WERI-Rb-1 (cell line): ENCODE measurements at regions not wholly inside any gene's neighbourhood (a gene's known extent, or its start where the extent isn't known, plus 50 kb on each side); places are given as distances from the start of the nearest gene placed in this dataset.
A peak's percentile ranks its signal among the peaks of the same experiment; 100 is the strongest.

Experiments used
- DNase-seq: peaks from one replicate; pipeline ENCODE4 v3.0.0-alpha.2; 2020
- H3K27ac ChIP-seq: fragments of 250-450 bp; sonication (Bioruptor Pico); 2 replicates; pipeline ENCODE4 v1.5.1; 2020; ENCODE audit warnings: mild to moderate bottlenecking, moderate library complexity
- H3K27me3 ChIP-seq: fragments of 250-450 bp; sonication (Bioruptor Pico); 2 replicates; pipeline ENCODE4 v1.5.1; 2021; ENCODE audit warnings: mild to moderate bottlenecking, low read depth, moderate library complexity; ENCODE audit not compliant: insufficient read depth, severe bottlenecking
- H3K36me3 ChIP-seq: fragments of 250-450 bp; sonication (Bioruptor Pico); 2 replicates; pipeline ENCODE4 v1.5.1; 2020; ENCODE audit warnings: mild to moderate bottlenecking, moderate library complexity
- H3K4me3 ChIP-seq: 2 replicates; pipeline ENCODE4 v1.5.1; 2011; ENCODE audit warnings: low read depth, mild to moderate bottlenecking, control low read depth, low read length
- H3K9me3 ChIP-seq: fragments of 250-450 bp; sonication (Bioruptor Pico); 2 replicates; pipeline ENCODE4 v1.5.1; 2021; ENCODE audit warnings: mild to moderate bottlenecking, moderate library complexity; ENCODE audit not compliant: severe bottlenecking
- CTCF ChIP-seq: IDR thresholded peaks from 2 replicates; pipeline ENCODE4 v1.5.1; 2011; ENCODE audit warnings: low read depth, mild to moderate bottlenecking, control low read depth, inconsistent platforms, low read length

- Histone ChIP-seq H3K36me3 (no peaks in the 10 kb centered on the region), H3K27ac (no peak overlapping the region), H3K4me3 (no peak overlapping the region), H3K9me3 (no peaks in the 10 kb centered on the region), H3K27me3 (no peaks in the 10 kb centered on the region)
- no peak for DNase-seq
- TF ChIP-seq CTCF = no peak
Measured at GRCh38 chr3:165283328-165283727, 87.1 kb upstream of the SLITRK3 start.

- no peak for TF ChIP-seq CTCF
- Histone ChIP-seq H3K9me3 (peaks cover 2% of the 10 kb centered on the region), H3K36me3 (no peaks in the 10 kb centered on the region), H3K4me3 (no peak overlapping the region), H3K27ac (no peak overlapping the region), H3K27me3 (no peaks in the 10 kb centered on the region)
- no peak for DNase-seq
Measured at GRCh38 chr3:165279471-165279870, 83.3 kb upstream of the SLITRK3 start.

GRCh38 chr3:165273411-165273810 is 77.2 kb upstream of the SLITRK3 start:
- Histone ChIP-seq H3K36me3 (no peaks in the 10 kb centered on the region), H3K4me3 (no peak overlapping the region), H3K27ac (no peak overlapping the region), H3K27me3 (no peaks in the 10 kb centered on the region), H3K9me3 (peaks cover 2% of the 10 kb centered on the region)
- no peak for TF ChIP-seq CTCF
- no peak for DNase-seq

GRCh38 chr3:165259541-165260193 is 63.5 kb upstream of the SLITRK3 start:
- no peak overlapping the region for H3K27ac ChIP-seq
- H3K4me3 ChIP-seq = no peak overlapping the region
- H3K36me3 ChIP-seq = no peaks in the 10 kb centered on the region
- H3K27me3 ChIP-seq = no peaks in the 10 kb centered on the region
- H3K9me3 ChIP-seq = no peaks in the 10 kb centered on the region
- no peak for TF ChIP-seq CTCF
- DNase-seq = no peak

GRCh38 chr3:165256554-165257065 is 60.4 kb upstream of the SLITRK3 start:
- H3K36me3 ChIP-seq = no peaks in the 10 kb centered on the region
- H3K9me3 ChIP-seq = no peaks in the 10 kb centered on the region
- no peak for DNase-seq
- TF ChIP-seq CTCF = no peak
- H3K27me3 ChIP-seq = no peaks in the 10 kb centered on the region
- no peak overlapping the region for H3K4me3 ChIP-seq
- H3K27ac ChIP-seq = no peak overlapping the region

GRCh38 chr3:165254812-165255211 is 58.6 kb upstream of the SLITRK3 start:
- no peaks in the 10 kb centered on the region for H3K27me3 ChIP-seq
- TF ChIP-seq CTCF = peak; percentile 33; the same call in 1 of the 2 replicates
- H3K4me3 ChIP-seq = no peak overlapping the region
- H3K36me3 ChIP-seq = no peaks in the 10 kb centered on the region
- no peaks in the 10 kb centered on the region for H3K9me3 ChIP-seq
- DNase-seq = peak; percentile 13
- no peak overlapping the region for H3K27ac ChIP-seq
